ENCODE measurements at regions not wholly inside any gene's neighbourhood (a gene's known extent, or its start where the extent isn't known, plus 50 kb on each side); places are given as distances from the start of the nearest gene placed in this dataset.
A peak's percentile ranks its signal among the peaks of the same experiment; 100 is the strongest.

DNA sequence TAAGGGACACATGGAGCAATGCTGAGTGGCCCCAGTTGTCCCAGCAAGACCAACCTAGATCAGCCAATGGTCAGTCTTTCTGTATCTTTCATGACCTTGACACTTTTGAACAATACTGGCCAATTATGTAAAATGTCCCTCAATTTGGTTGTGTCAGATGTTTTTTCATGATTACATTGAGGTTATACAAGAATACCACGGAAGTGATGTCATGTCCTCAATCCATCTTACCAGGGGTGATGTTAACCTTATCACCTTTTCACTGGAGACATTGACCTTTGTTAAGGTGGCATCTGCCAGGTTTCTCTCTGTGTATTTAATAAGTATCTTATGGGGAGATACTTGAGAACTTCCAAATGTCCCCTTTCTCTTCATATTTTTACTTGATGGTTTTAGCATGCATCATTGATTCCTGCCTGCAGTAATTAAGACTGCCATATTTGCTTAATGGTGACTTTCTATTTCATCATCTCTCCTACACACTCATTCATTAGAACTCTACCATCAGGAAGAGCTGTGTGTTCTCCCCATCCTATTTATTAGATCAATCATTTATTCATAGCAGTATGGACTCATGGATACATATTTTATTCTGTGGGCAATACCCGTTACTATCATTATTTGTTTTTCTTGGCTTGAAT, 64.7 kb upstream of the RFLNA start:
- no peak overlapping the region for H3K27ac Mint-ChIP-seq
- DNase-seq (ENCODE audit: low spot score in 2 of 2, unreplicated experiment in 2 of 2) = no peak
- H3K4me1 Mint-ChIP-seq = peaks cover 20% of the 10 kb centered on the region
- no peaks in the 10 kb centered on the region for H3K27me3 Mint-ChIP-seq (ENCODE audit: low read depth)
- H3K9me3 Mint-ChIP-seq = peaks cover 24% of the 10 kb centered on the region
- TF ChIP-seq, protein P1, sequence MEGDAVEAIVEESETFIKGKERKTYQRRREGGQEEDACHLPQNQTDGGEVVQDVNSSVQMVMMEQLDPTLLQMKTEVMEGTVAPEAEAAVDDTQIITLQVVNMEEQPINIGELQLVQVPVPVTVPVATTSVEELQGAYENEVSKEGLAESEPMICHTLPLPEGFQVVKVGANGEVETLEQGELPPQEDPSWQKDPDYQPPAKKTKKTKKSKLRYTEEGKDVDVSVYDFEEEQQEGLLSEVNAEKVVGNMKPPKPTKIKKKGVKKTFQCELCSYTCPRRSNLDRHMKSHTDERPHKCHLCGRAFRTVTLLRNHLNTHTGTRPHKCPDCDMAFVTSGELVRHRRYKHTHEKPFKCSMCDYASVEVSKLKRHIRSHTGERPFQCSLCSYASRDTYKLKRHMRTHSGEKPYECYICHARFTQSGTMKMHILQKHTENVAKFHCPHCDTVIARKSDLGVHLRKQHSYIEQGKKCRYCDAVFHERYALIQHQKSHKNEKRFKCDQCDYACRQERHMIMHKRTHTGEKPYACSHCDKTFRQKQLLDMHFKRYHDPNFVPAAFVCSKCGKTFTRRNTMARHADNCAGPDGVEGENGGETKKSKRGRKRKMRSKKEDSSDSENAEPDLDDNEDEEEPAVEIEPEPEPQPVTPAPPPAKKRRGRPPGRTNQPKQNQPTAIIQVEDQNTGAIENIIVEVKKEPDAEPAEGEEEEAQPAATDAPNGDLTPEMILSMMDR (IDR thresholded peaks at IDR 0.05; ENCODE audit: unreplicated experiment) = no peak
- H3K4me3 Mint-ChIP-seq = no peak overlapping the region
- H3K36me3 Mint-ChIP-seq = peaks cover 35% of the 10 kb centered on the region

- peaks cover 35% of the 10 kb centered on the region for H3K36me3 Mint-ChIP-seq
- H3K27ac Mint-ChIP-seq = no peak overlapping the region
- TF ChIP-seq, protein P1 (IDR thresholded peaks at IDR 0.05; ENCODE audit: unreplicated experiment) = no peak
- peaks cover 20% of the 10 kb centered on the region for H3K4me1 Mint-ChIP-seq
- no peaks in the 10 kb centered on the region for H3K27me3 Mint-ChIP-seq (ENCODE audit: low read depth)
- peaks cover 24% of the 10 kb centered on the region for H3K9me3 Mint-ChIP-seq
- H3K4me3 Mint-ChIP-seq = no peak overlapping the region
- DNase-seq (ENCODE audit: low spot score in 2 of 2, unreplicated experiment in 2 of 2) = no peak
Measured at GRCh38 chr12:124230789-124231188, 64.1 kb upstream of the RFLNA start.

GRCh38 chr12:124231980-124232653, 62.8 kb upstream of the RFLNA start:
- H3K9me3 Mint-ChIP-seq = peaks cover 24% of the 10 kb centered on the region

DNA sequence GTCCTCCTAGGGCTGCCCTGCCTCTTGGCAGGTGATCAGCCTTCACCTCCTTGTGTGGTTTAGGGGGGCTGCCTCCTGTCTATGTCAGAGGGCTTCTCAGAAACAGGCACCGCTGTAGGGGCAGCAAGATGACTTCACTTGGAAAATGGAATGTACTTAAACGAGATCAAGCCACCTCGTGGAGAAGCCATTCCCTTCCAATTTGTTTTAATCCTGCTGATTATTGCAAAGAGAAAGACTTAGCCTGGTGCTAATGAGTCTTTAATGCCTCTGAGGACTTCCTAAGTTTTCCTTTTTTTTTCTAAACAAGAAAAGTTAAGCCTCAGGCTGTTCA, 62.3 kb upstream of the RFLNA start:
- Mint-ChIP-seq H3K4me3 (no peak overlapping the region), H3K9me3 (peaks cover 24% of the 10 kb centered on the region), H3K36me3 (peaks cover 31% of the 10 kb centered on the region), H3K4me1 (peaks cover 16% of the 10 kb centered on the region), H3K27me3 (ENCODE audit: low read depth) (no peaks in the 10 kb centered on the region), H3K27ac (no peak overlapping the region)
- no peak for DNase-seq (ENCODE audit: low spot score in 2 of 2, unreplicated experiment in 2 of 2)
- TF ChIP-seq, protein P1 (IDR thresholded peaks at IDR 0.05; ENCODE audit: unreplicated experiment) = no peak

More at GRCh38 chr12:124231980-124232653, 62.8 kb upstream of the RFLNA start:
- peaks cover 32% of the 10 kb centered on the region for H3K36me3 Mint-ChIP-seq
- no peaks in the 10 kb centered on the region for H3K27me3 Mint-ChIP-seq (ENCODE audit: low read depth)
- DNase-seq (ENCODE audit: low spot score in 2 of 2, unreplicated experiment in 2 of 2) = no peak
- peaks cover 16% of the 10 kb centered on the region for H3K4me1 Mint-ChIP-seq
- TF ChIP-seq, protein P1 (IDR thresholded peaks at IDR 0.05; ENCODE audit: unreplicated experiment) = no peak
- H3K4me3 Mint-ChIP-seq = no peak overlapping the region
- H3K27ac Mint-ChIP-seq = no peak overlapping the region

- Mint-ChIP-seq H3K4me3 (no peak overlapping the region), H3K9me3 (peaks cover 24% of the 10 kb centered on the region), H3K27ac (peak overlapping the region; percentile 49), H3K27me3 (ENCODE audit: low read depth) (no peaks in the 10 kb centered on the region), H3K4me1 (peaks cover 15% of the 10 kb centered on the region), H3K36me3 (peaks cover 30% of the 10 kb centered on the region)
- DNase-seq (ENCODE audit: low spot score in 2 of 2, unreplicated experiment in 2 of 2) = no peak
- TF ChIP-seq, protein P1 (IDR thresholded peaks at IDR 0.05; ENCODE audit: unreplicated experiment) = no peak
Measured at GRCh38 chr12:124233041-124233796, 61.7 kb upstream of the RFLNA start.

Data from mesothelial cell of epicardium (in vitro differentiated cells).